Loucy (cell line): ENCODE measurements at regions not wholly inside any gene's neighbourhood (a gene's known extent, or its start where the extent isn't known, plus 50 kb on each side); places are given as distances from the start of the nearest gene placed in this dataset.

Experiments
- H2AFZ ChIP-seq: fragments of 200-600 bp; sonication (generic); 2 replicates; pipeline ENCODE4 v1.6.0; 2016; ENCODE audit warnings: antibody characterized with exemption, mild to moderate bottlenecking, low read length, moderate library complexity
- H3F3A ChIP-seq: fragments of 200-600 bp; 2 replicates; pipeline ENCODE4 v1.6.0; 2016; ENCODE audit warnings: antibody characterized with exemption, low read depth, mild to moderate bottlenecking
- H3K27me3 ChIP-seq: fragments of 200-600 bp; sonication (generic); 2 replicates; pipeline ENCODE4 v1.6.1; 2014; ENCODE audit warnings: low read length, mild to moderate bottlenecking; ENCODE audit not compliant: insufficient read depth, poor library complexity, severe bottlenecking
- H3K36me3 ChIP-seq: fragments of 200-600 bp; sonication (generic); 2 replicates; pipeline ENCODE4 v1.6.1; 2016; ENCODE audit warnings: low read length; ENCODE audit not compliant: insufficient read depth
- H3K4me1 ChIP-seq: fragments of 200-600 bp; sonication (generic); 2 replicates; pipeline ENCODE4 v1.5.1; 2014; ENCODE audit warnings: low read length, mild to moderate bottlenecking; ENCODE audit not compliant: insufficient read depth, poor library complexity, severe bottlenecking
- H3K4me2 ChIP-seq: fragments of 200-600 bp; sonication (generic); 2 replicates; pipeline ENCODE4 v1.6.0; 2014; ENCODE audit warnings: antibody characterized with exemption, low read length, low read depth, mild to moderate bottlenecking; ENCODE audit not compliant: poor library complexity, severe bottlenecking
- H3K4me3 ChIP-seq: fragments of 200-600 bp; sonication (generic); 2 replicates; pipeline ENCODE4 v1.5.1; 2014; ENCODE audit warnings: low read length, mild to moderate bottlenecking, mixed read lengths; ENCODE audit not compliant: poor library complexity, severe bottlenecking
- H3K79me2 ChIP-seq: fragments of 200-600 bp; sonication (generic); 2 replicates; pipeline ENCODE4 v1.6.1; 2014; ENCODE audit warnings: low read length; ENCODE audit not compliant: insufficient read depth
- H3K9ac ChIP-seq: fragments of 200-600 bp; sonication (generic); 2 replicates; pipeline ENCODE4 v1.6.0; 2014; ENCODE audit warnings: mild to moderate bottlenecking, low read depth, low read length, moderate library complexity; ENCODE audit not compliant: poor library complexity, severe bottlenecking
- H3K9me2 ChIP-seq: fragments of 200-600 bp; sonication (generic); replicated peaks from 2 replicates; pipeline ENCODE4 v1.6.1; 2016; ENCODE audit warnings: low read depth, low read length, mixed read lengths
- H3K9me3 ChIP-seq: fragments of 200-600 bp; sonication (generic); 2 replicates; pipeline ENCODE4 v1.6.1; 2014; ENCODE audit warnings: mild to moderate bottlenecking, antibody characterized with exemption, low read length, low read depth; ENCODE audit not compliant: insufficient read depth
- H4K20me1 ChIP-seq: fragments of 200-600 bp; sonication (generic); 2 replicates; pipeline ENCODE4 v1.6.0; 2014; ENCODE audit warnings: antibody characterized with exemption, low read length, mild to moderate bottlenecking; ENCODE audit not compliant: insufficient read depth, poor library complexity, severe bottlenecking
- CTCF ChIP-seq: fragments of 200-600 bp; sonication (generic); conservative IDR thresholded peaks from 2 replicates; pipeline ENCODE4 v1.5.1; 2014; ENCODE audit warnings: mild to moderate bottlenecking, antibody characterized with exemption, low read length
- EZH2phosphoT487 ChIP-seq: fragments of 200-600 bp; IDR thresholded peaks from 2 replicates; pipeline ENCODE4 v1.6.1; 2018; ENCODE audit warnings: antibody characterized with exemption, mild to moderate bottlenecking, moderate library complexity, borderline replicate concordance

GRCh38 chr4:12178614-12179610 lies 750.2 kb upstream of the HS3ST1 start:
- H3K4me3 ChIP-seq = no peak overlapping the region

GRCh38 chr4:12177416-12177815 lies 748.7 kb upstream of the HS3ST1 start:
- no peak overlapping the region for H2AFZ ChIP-seq

More at GRCh38 chr4:12178614-12179610, 750.2 kb upstream of the HS3ST1 start:
- Histone ChIP-seq H3K79me2 (no peaks in the 10 kb centered on the region), H3K9ac (no peak overlapping the region), H2AFZ (no peak overlapping the region), H3K27me3 (no peaks in the 10 kb centered on the region), H4K20me1 (no peaks in the 10 kb centered on the region), H3K9me3 (no peaks in the 10 kb centered on the region), H3F3A (no peaks in the 10 kb centered on the region), H3K9me2 (no peaks in the 10 kb centered on the region), H3K4me2 (no peak overlapping the region), H3K4me1 (no peaks in the 10 kb centered on the region), H3K36me3 (no peaks in the 10 kb centered on the region)
- no peak for TF ChIP-seq EZH2phosphoT487
- no peak for TF ChIP-seq CTCF

GRCh38 chr4:12173496-12173895 lies 744.8 kb upstream of the HS3ST1 start:
- Histone ChIP-seq H3K4me1 (no peaks in the 10 kb centered on the region), H3K9ac (no peak overlapping the region), H3F3A (no peaks in the 10 kb centered on the region), H3K27me3 (no peaks in the 10 kb centered on the region), H3K4me3 (no peak overlapping the region), H3K79me2 (no peaks in the 10 kb centered on the region), H3K9me3 (no peaks in the 10 kb centered on the region), H3K36me3 (no peaks in the 10 kb centered on the region), H3K9me2 (no peaks in the 10 kb centered on the region), H2AFZ (no peak overlapping the region), H3K4me2 (no peak overlapping the region), H4K20me1 (no peaks in the 10 kb centered on the region)
- TF ChIP-seq CTCF (no peak), EZH2phosphoT487 (no peak)

More at GRCh38 chr4:12177416-12177815, 748.7 kb upstream of the HS3ST1 start:
- no peaks in the 10 kb centered on the region for H3K9me2 ChIP-seq
- no peak for TF ChIP-seq EZH2phosphoT487
- no peak for TF ChIP-seq CTCF
- H3K9me3 ChIP-seq = no peaks in the 10 kb centered on the region
- H3K36me3 ChIP-seq = no peaks in the 10 kb centered on the region
- H3K4me3 ChIP-seq = no peak overlapping the region
- H3K9ac ChIP-seq = no peak overlapping the region
- no peak overlapping the region for H3K4me2 ChIP-seq
- H3K27me3 ChIP-seq = no peaks in the 10 kb centered on the region
- no peaks in the 10 kb centered on the region for H3K4me1 ChIP-seq
- H4K20me1 ChIP-seq = no peaks in the 10 kb centered on the region
- H3K79me2 ChIP-seq = no peaks in the 10 kb centered on the region
- H3F3A ChIP-seq = no peaks in the 10 kb centered on the region
